Amniotic stem cell (primary cell): ENCODE measurements at regions not wholly inside any gene's neighbourhood (a gene's known extent, or its start where the extent isn't known, plus 50 kb on each side); places are given as distances from the start of the nearest gene placed in this dataset.

Source experiments
- DNase-seq: peaks from one replicate; lab custom pipeline; 2025; lab: John Stamatoyannopoulos, UW

DNA sequence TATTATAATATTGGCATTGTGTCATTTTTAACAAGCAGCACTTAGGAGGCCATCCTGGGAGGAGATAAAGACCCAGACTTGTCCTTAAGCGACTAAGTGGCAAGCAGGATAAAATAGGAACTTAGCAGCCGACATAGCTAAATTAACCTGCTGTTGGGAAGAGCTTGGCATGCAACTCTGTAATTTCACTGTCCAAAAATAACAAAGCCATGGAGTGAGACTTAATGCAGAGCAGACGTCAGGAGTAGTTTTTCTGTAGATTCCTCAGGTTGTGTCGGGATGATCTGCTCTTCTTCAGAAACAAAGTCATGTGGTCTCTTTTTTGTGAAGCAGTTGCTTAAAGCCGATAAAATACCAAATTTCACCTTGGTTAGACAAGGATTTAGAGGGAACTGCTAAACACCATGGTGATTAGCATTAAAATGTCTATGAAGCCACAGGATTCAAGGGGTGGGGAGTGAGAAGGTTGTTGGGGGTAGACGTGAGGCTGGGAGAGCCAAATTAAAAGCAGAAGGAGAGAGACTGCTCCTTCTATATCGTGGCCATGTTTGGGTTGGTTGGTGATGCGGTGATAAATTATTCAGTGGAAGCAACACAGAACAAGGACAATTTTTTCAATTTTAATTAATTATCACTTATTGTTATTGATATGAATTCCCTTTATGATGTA lies 303.0 kb downstream of the CSNK1G3 start:
- peak; percentile 16 for DNase-seq

- DNase-seq = peak; percentile 6
Observed at GRCh38 chr5:123813937-123814624, 302.1 kb downstream of the CSNK1G3 start.

DNA sequence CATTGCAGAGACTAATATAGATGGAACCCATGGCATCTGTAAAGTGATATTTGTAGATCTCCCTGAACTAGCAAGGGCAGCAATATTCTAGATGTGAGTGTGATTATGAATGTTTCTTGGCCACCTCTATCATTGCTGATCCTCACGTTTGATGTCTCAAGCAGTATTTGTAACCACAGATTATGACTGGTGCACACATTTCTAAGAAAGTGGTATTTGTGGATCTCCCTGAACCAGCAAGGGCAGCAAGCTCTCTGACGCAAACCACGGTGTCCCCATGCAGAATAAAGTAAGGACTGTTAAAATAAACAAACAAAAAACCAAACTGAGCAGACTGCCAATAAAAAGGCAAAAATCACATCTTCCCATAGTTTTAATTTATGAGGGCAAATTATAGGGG lies 301.3 kb downstream of the CSNK1G3 start:
- DNase-seq = no peak

- no peak for DNase-seq
Observed at GRCh38 chr5:123811831-123812230, 299.9 kb downstream of the CSNK1G3 start.

DNA sequence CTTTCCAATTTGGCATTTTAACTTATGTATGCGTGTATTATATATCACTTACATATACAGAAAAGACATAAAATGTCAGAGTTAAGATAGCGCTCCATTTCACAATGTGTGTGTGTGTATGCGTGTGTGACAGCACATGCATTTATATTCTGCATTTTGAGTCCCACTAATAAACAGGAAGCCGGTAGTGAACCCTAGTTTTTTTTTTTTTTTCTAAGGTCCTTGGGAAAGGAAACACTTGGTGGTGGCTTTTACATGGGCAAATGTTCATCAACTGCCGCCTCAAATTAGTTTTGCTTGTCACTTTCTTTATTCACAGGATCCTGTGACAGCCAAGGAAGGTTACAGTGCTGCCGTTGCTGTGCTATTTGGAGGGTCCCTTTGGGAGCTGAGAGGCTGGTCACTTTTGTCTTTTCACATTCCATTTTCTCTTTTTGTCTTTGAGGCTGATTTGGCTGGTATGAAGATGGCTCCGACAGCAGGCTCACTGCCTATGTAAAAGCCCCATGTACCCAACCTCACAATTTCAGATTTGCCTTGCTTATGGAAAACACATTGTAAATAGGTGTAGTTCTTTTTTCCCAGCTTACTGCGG lies 298.9 kb downstream of the CSNK1G3 start:
- DNase-seq = no peak

- DNase-seq = no peak
Observed at GRCh38 chr5:123810253-123810652, 298.3 kb downstream of the CSNK1G3 start.

GRCh38 chr5:123809594-123810221 lies 297.7 kb downstream of the CSNK1G3 start:
- no peak for DNase-seq

- DNase-seq = no peak
Observed at GRCh38 chr5:123808461-123809380, 296.7 kb downstream of the CSNK1G3 start.

DNA sequence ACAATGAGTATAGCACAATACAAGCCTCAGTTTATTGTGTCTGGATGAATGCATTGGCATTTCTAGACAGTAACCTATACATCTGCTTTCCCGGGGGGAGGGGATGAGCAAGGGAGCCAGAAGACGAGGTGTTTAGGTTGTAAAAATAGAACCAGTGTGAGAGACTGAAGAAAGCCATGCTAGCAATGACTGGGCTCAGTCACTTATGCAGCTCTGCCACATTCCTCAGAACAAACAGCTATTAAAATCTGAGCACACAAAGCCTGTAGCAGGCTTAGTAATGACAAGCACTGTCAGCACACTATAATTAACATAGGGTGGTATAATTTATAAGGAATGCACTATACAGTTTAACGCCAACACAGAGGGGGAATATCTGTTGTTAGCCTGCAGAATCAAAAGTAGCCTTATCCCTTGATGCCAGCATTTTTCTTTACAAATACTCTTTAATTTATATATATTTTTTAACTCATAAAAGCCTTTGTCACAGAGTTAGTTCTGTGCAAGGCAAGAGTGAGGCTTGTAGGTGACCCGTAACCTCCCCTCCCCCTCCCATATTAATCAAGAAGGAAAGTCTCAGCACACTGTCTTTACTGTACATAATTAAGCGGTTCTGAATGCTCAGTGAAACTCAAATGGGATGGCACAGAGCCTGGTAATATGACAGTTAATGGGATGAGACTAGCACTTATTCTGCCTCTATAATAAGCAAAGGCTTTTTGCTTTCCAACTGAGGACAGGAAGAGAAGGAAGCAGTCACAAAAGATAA lies 295.4 kb downstream of the CSNK1G3 start:
- DNase-seq = no peak

GRCh38 chr5:123806644-123807043 lies 294.7 kb downstream of the CSNK1G3 start:
- no peak for DNase-seq

DNA sequence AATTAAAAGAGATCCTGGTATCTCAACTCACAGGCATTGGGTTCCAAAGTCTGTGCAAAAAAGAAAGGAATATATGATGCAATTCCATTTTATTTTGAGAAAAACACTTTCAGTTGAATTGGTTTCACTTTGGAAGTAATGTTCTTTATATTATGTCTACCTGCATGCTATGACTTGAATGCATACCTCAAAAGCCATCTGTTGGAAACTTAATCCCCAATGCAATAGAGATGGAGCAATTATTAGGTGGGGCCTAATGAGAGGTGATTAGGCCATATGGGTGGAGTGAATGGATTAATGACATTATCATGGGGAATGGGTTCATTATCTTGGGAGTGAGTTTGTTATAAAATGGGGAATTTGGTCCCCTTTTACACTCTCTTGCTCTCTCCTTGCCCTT lies 293.3 kb downstream of the CSNK1G3 start:
- no peak for DNase-seq

DNA sequence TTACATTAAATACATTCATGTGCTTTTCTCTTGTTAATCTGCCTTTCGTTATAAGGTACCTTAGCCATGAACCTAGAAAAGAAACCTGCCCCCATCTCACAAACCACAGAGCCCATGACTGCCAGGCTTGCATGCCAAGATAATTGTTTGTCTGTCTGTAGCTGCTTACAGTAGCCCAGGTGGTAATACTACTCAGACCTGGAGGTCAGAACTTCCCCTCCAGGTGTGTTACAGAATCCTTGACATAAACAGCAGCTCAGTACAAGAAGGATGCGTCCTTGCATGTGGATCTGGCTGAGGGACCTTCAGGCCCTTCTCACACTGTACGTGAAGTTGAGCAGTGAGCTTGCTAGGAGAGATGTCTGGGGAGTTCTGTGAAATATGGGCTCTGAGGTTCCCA lies 291.4 kb downstream of the CSNK1G3 start:
- no peak for DNase-seq

- DNase-seq = no peak
Observed at GRCh38 chr5:123802298-123802951, 290.4 kb downstream of the CSNK1G3 start.

DNA sequence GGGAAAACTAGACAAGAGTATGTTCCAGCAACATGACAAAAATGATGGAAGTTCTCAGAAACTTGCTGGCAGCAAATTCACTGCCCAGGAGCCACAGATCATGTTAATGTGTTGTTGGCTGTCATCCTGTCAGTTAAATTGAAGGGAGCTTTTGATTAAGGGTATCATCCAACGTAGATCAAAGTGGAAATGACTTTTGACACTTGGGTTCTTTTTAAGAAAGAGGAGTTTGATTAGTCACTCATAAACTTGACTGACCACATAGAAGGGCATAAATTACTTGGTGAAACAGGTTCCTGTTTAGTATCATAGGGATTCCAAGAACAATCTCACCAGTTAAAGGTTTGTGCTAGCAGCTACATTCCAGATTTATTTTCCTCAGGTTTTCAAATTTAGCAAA lies 288.7 kb downstream of the CSNK1G3 start:
- DNase-seq = no peak

- no peak for DNase-seq
Observed at GRCh38 chr5:123795688-123796087, 283.7 kb downstream of the CSNK1G3 start.

- no peak for DNase-seq
Observed at GRCh38 chr5:123790226-123790625, 278.2 kb downstream of the CSNK1G3 start.

DNA sequence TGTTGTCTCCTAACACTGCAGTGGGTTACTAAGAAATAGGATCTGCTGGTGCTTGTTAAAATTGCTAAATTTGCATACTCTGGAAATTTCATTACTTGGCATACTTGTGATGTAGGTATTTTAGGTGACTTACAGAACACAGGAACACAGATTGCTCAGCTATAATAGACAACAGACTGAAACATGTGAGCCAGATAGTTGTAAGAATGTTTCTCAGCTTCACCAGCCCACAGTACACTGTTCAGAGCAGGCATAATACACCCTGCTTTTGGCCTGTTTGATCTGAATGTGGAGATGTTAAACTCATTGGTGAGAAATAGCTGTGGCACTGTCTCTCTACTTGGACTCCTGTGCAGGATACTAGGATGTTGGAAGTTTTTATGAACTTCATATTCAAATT lies 275.7 kb downstream of the CSNK1G3 start:
- DNase-seq = no peak

- DNase-seq = no peak
Observed at GRCh38 chr5:123787136-123787535, 275.2 kb downstream of the CSNK1G3 start.

GRCh38 chr5:123786411-123786810 lies 274.4 kb downstream of the CSNK1G3 start:
- DNase-seq = no peak
